ENCODE measurements at regions not wholly inside any gene's neighbourhood (a gene's known extent, or its start where the extent isn't known, plus 50 kb on each side); places are given as distances from the start of the nearest gene placed in this dataset.

- ChIA-PET POLR2A (no interaction called here), CTCF (no interaction called here)
- Histone ChIP-seq H3K9ac (replicated peaks; ENCODE audit: extremely low read depth, insufficient read depth, low read length) (no peak overlapping the region), H3K4me3 (replicated peaks in 1 of 3; ENCODE audit: insufficient read depth in 1 of 3, low read depth in 1 of 3, low read length in 3 of 3) (no peak overlapping the region), H2AFZ (ENCODE audit: low read depth, low read length) (no peak overlapping the region), H3K36me3 (ENCODE audit: control insufficient read depth in 2 of 2, extremely low read depth in 1 of 2, insufficient read depth in 2 of 2, low read length in 2 of 2) (no peaks in the 10 kb centered on the region), H3K9me3 (replicated peaks; ENCODE audit: control insufficient read depth, insufficient read depth, low read length) (no peaks in the 10 kb centered on the region), H3K79me2 (ENCODE audit: control insufficient read depth, insufficient read depth, low read length) (no peaks in the 10 kb centered on the region), H3K9me1 (replicated peaks; ENCODE audit: control insufficient read depth, extremely low read depth, insufficient read depth, low read length) (no peaks in the 10 kb centered on the region), H3K27ac (ENCODE audit: insufficient read depth, low read depth, low read length) (no peak overlapping the region), H4K20me1 (replicated peaks; ENCODE audit: control insufficient read depth, extremely low read depth, insufficient read depth, low read length) (no peaks in the 10 kb centered on the region), H3K4me2 (ENCODE audit: insufficient read depth, low read length) (no peak overlapping the region), H3K27me3 (ENCODE audit: control insufficient read depth in 2 of 2, insufficient read depth in 2 of 2, low read length in 2 of 2) (no peaks in the 10 kb centered on the region), H3K4me1 (ENCODE audit: control insufficient read depth, extremely low read depth, insufficient read depth, low read length) (no peaks in the 10 kb centered on the region)
- no peak for FAIRE-seq
- DNase-seq (ENCODE audit: low read depth, low spot score), result no peak
- TF ChIP-seq MYC (IDR thresholded peaks at IDR 0.05; ENCODE audit: low read depth, low read length) (no peak), POLR2A (IDR thresholded peaks at IDR 0.05; ENCODE audit: low read depth, low read length) (no peak), GATA2 (IDR thresholded peaks at IDR 0.05; ENCODE audit: insufficient read depth, insufficient read length, low read depth, low read length) (no peak), EZH2 (IDR thresholded peaks at IDR 0.05; ENCODE audit: borderline replicate concordance, low read depth, low read length, severe bottlenecking) (no peak), MAX (IDR thresholded peaks at IDR 0.05; ENCODE audit: insufficient read depth, insufficient read length) (no peak), POLR2AphosphoS5 (IDR thresholded peaks at IDR 0.05; ENCODE audit: insufficient read depth, low read depth, low read length) (no peak), CTCF (IDR thresholded peaks at IDR 0.05; ENCODE audit: extremely low read depth in 1 of 2, insufficient read depth in 1 of 2, low read depth in 1 of 2, low read length in 2 of 2) (no peak), FOS (IDR thresholded peaks at IDR 0.05; ENCODE audit: borderline replicate concordance, insufficient read depth, low read length) (no peak), JUN (IDR thresholded peaks at IDR 0.05; ENCODE audit: borderline replicate concordance, insufficient read depth, insufficient read length, low read depth) (no peak)
- intact Hi-C loops (cut with micrococcal nuclease), result no loop called here
- BruUV-seq (replicated peaks), result no TSS peak
- dilution Hi-C loops (cut with MboI; ENCODE audit: extremely low pct_ligation_motif_present, low sequenced_read_pairs), result no loop called here
These were observed 1523.9 kb downstream of the RPA4 start for GRCh38 chrX:98407584-98407983.
